GM19043 (cell line): ENCODE measurements at regions not wholly inside any gene's neighbourhood (a gene's known extent, or its start where the extent isn't known, plus 50 kb on each side); places are given as distances from the start of the nearest gene placed in this dataset.

Experiments used
- ATAC-seq: cut with Tn5 transposase; IDR thresholded peaks from one replicate; pipeline ENCODE4 v1.9.1; 2021; ENCODE audit warnings: low read depth; ENCODE audit not compliant: unreplicated experiment

DNA sequence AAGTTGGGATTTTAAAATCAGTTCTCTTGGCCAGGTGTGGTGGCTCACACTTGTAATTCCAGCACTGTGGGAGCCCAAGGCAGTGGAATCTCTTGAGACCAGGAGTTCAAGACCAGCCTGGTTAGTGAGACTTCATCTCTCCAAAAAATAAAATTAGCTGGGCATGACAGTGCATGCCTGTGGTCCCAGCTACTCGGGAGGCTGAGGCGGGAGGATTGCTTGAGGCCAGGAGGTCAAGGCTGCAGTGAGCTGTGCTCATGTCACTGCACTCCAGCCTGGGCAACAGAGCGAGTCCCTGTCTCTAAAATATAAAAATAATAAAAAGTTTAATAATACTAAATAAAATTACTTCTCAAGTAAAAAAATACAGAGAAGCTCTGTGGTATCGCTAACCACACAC, 77.5 kb downstream of the FOXA2 start:
- ATAC-seq, result no peak

DNA sequence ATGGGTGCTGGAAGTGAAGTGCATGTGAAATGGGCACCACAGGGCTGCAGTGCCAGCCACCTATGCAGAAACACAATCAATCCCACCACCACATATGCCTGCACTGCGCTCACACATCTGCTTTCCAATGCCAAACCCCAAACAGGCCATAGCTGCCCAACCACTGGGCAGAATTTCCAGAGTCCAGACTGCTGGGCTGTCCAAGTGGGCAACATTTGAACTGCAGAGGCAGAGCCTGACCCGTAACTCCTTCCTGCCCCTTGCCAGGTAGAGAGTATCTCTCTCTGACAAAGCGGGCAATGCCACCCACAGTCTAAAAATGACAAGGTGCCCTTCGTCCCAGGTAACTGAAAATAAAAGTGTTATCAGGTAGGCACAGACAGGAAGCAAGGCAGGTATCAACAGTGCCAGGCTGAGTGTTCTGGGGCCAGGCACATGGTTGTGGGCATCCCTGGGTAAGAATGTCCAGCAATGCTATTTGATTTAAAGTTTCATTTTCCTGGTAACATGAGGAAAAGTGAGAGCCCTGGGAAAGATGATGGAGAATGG, 79.5 kb downstream of the FOXA2 start:
- no peak for ATAC-seq

DNA sequence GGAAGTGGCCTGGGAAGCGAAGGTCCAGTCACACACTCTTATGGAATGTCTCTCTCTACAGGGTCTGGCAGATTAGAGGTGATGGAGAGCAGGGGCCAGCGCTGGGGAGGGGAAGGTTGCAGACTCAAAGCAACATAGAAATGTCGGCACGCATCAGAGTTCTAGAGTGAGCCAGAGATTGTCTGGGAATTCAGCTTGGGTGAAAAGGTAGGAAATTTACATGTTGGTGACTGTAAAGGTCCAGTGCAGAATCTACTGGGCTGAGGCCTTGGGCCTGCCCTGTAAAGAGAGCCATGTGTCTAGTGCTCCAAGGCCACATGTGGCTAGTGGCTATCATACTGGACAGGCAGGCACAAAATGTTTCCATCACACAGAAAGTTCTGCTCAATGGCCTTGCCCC, 80.8 kb downstream of the FOXA2 start:
- ATAC-seq, result no peak

DNA sequence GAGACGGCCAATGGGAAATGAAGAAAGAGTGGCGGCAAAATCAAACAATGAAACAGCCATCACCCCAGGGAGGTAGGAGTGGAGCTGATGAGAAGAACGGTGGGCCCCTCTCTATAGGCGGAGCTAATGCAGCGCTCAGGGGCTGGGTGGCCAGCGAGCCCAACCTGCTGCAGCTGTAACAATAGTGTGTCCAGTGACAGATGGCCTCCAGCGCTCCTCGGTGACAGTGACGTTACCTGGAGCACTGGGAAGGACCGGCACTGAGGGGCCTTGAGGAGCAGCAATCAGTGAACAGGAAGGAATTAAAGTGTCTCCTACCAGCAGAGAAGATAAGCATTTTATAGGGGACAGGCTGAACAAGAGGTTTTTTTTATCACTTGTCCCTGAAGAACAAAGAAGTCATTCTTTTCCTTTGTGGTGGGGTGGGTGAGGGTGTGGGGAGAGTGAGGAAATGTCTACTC, 81.6 kb downstream of the FOXA2 start:
- ATAC-seq, result no peak

DNA sequence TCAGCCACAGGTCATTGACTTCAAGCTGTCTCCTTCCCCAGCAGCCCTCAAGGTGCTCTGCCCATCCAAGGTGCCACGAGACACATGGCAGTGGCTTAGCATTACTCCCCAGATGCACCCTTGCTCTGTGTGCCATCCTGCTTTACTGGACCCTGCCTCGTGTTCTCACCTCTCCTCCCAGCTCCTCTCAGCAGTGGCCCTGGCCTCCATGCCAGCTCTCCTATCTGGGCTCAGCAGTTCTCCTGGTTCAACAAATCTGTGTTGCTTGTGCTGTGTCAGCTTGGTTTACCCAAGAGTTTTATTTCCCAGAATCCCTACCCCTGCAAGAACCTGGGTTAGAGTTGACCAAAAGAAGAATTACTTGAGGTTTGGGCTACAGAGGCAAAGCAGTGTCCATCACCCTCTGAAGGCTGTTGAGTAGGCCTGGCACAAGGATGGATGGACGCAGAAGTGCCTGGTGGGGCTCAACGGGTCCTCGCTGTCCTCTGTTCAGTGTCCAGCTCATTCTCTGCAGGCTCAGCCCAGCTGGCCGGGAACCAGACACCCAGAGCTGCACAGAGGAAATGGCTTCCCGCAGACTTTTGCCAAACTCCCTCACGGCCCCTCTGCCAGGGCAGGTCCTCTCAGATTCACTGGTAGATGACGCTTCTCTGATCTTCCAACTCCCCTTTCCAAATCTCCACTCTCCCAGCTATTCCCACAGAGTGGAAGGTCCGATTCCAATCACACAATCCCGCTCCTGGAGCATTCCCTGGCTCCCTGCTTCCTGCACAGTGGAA, 82.6 kb downstream of the FOXA2 start:
- ATAC-seq, result no peak

DNA sequence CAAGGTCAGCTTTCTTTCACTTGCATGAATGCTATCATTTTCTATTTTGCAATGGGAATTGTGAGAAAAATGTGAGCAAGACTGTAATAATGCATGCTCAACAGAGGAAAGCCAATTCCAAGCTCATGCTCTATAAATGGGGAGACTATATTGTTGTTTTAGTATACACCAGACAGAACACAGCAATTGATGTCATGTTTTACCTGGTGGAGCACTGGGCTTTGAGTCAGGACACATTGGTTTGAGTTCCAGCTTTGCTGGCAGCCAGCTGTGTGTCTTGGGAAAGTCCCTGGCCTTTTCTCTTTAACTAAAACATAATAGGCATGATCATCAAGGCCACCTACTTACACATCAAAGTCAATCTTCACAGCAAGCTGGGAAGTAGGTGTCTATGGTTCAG, 83.3 kb downstream of the FOXA2 start:
- no peak for ATAC-seq

DNA sequence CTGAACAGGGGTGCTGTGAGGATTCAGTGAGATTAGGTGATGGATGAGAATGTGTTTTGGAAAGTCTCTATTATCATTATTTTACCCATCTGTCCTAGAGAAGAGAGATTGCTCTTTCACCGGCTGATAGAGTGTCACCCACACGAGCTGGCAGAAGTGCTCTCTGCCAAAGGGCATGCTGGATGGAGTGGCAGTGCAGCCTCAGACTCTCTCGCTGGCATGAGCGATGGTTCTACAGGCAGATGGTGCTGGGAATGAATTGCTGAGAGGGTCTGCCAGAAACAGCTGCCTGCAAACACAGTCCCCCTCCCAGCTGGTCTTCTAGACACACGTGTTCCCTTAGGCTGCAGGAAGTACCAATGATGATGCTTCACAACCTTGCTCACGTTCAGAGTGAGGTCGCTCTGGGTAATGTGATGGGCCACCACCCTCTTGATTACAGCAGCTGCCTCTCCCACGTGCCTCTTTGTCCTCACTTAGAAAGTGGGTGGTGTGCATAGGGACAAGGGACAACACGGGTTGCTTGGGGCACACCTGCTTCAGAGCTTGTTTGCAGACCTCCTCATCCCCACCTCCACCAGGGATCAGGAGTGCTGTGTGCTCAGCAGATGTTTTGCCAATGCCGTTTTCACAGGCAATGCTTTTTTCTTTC, 84.7 kb downstream of the FOXA2 start:
- no peak for ATAC-seq

DNA sequence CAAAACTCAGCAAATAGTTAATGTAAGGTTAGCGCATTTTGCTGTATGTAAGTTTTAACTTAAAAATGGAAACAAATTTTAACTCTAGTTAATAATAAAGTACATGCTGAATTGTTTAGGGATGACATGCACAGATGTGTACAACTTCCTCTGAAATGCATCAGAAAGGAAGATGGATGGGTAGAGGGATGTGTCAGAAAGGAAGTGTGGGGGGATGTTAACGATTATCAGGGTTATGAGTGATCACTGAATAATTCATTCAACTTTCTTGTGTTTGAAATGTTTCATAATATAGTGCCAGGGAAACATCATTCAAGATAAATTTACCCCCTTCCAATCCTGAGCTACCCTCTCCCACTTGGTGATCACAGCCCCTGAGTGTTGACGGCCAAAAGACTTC, 87.6 kb downstream of the FOXA2 start:
- no peak for ATAC-seq

DNA sequence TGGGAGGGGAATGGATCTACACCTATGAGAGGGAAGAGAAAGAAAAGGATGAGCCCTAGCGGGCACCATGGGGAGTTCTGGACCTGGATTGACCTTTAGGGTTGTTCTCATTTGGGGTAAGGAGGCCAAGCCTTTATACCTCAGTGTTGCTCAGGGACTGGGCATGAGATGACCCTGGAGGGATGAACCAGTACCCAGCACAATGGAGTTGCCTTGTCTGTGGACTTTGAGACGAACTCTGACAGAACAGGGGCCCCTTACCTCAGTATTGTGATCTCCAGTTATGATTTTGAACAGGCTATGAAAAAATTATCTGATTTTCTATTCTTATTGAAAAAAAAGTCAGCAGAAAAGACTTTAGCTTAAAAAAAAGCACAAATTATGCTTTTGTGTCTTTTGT, 88.6 kb downstream of the FOXA2 start:
- ATAC-seq, result no peak

DNA sequence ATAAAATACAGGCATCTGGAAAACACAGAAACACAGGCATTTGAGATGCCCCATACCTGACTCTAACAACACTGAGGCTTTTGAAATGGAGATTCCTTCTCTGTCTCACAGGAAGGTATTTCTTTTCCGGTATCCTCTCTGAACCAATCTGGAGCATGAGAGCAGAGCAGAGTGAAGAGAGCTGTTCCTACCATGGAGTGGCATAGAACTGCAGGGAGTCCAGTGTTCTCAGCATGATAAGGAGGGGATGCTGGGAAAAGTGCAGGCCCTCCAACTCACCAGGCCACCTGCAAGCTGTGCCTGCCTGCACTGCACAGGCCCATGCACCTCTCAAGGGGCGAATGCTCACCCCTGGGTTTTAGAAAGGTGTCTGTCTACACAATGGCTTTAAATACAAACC, 89.2 kb downstream of the FOXA2 start:
- ATAC-seq, result no peak

DNA sequence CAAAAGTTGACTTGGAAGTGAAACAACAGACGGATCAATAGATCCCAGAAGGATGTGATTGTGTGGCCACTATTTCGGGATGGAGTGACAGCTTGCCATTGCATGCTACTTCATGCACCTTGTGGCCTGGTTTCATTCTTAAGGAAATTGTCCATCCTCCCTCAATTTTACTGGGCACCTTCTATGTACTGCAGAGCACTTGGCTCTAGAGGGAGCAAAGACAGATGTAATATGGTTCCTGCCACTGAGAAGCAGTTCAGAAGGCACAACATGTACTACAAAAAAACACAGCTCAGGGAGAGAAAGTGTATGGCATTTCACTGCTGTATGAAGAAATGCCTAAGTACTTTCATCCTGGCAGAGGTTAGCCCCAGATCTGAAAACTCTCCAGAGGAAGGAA, 91.9 kb downstream of the FOXA2 start:
- no peak for ATAC-seq

DNA sequence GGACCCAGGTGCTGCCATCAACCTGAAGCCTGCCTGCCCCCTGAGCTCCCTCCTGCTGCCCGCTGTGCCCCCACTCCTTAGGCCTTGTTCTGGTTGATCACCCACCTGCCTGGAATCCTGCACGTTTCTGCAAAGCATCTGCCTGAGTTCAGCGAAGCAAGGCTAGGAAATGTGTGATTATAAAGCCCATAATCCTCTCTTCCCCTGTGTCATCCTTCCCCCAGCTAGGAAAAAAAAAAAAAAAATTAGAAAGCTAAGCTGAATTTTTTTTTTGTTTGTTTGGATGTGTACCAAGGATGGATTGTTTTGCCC, 93.2 kb downstream of the FOXA2 start:
- ATAC-seq, result no peak

DNA sequence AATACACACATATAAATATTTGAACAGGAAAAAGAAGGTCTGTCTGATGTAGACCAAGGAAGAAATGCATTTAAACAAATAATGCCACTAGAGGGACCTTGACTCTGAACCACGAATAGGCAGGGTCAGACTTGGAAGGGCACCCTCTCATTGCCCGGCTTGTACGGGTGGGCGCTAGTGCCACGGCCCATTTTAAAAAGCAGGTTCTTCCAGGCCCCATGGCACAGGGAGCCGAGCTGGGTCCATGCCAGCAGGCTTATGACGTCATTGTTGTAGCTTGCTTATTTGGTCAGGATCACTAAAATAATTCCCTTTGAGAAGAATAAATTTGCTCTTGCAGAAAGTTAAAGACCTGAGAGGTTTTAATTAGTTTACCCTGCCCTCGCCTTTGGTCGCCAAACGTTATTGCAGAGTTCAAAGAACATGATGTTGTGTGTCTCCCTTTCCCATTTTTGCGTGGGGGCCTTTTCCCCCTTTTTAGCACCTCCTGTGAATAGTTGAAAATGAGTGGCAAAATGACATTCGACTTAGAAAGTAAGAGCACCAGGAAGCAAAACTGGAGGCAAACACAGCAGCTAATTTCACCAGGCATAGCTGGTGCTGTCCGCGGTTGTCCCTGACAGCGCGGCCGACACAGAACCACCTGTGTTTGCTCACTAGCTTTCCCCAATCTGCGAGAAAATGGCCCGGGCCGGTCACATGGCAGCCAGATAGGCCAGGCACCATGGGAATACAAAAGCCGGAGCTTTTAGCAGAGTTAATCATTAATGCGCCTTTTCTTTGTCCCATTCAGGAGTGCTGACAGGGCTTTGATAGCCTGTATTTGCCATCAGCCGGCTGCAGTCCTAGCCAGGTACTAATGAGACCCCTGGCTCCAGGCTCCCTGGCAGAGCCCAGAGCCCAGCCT, 93.8 kb downstream of the FOXA2 start:
- no peak for ATAC-seq

DNA sequence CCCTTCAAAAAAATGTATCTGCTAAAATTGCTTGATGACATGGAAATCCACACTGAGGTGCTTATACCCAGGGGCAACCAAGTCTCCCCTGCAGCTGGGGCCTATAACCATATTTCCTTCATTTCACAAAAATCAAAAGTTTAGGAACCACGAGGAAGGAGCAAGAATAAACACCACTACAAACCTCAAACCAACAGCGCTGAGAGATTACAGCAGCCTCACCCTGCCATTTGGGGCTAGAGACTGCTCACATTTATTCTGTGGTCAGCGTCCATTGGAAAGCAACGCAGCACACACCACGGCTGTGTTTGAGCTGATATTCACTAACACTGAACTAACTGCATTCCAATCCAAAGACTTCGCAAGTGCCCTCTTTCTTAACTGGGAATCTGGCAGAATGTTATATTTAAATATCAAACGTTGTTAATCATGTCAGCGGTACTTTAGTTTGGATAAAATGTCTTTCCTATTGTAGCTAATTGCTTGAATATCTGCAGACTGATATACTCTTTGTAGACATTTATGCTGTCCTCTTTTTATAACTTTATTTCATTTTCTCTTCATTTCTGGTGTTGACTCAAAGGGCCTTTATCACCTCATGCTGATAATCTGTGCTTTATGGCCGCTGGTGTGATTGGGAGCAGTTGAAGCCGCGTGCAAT, 94.6 kb downstream of the FOXA2 start:
- ATAC-seq, result no peak

DNA sequence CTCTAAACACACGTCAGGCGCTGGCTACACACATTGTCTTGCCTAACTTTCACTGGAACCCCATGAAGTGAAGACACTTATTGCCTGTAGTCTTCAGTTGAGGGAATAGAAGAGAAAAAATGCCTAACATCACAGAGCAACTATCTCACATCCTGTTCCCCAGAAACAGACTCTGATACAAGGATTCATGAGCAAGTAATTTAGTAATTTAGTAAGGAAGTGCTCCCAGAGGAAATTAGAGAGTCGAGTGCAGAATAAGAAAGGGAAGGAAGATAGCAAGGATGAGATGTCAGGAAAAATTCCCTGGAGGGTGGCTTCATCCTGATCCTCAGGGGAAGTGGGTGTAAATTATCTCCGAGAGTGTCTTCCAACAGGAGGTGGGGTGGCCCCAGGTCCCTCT, 104.0 kb downstream of the FOXA2 start:
- no peak for ATAC-seq

DNA sequence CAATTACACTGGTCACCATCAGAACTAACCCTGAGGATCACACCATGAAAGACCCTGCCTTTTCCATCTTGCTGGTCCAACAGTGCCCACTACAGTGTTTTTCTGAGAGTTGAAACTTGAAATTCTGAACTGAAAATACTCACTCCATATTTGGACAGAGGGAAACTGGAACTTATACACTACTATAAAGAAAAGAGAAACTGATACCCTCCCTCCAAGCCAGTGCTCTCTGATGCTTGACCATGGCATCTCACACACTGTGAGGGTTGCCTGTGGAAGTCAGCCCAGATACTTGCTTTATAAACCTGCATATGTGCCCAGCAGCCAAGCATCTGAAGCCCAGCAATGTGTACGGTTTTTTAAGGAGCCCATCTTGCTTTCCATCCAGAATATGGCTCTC, 108.7 kb downstream of the FOXA2 start:
- no peak for ATAC-seq

DNA sequence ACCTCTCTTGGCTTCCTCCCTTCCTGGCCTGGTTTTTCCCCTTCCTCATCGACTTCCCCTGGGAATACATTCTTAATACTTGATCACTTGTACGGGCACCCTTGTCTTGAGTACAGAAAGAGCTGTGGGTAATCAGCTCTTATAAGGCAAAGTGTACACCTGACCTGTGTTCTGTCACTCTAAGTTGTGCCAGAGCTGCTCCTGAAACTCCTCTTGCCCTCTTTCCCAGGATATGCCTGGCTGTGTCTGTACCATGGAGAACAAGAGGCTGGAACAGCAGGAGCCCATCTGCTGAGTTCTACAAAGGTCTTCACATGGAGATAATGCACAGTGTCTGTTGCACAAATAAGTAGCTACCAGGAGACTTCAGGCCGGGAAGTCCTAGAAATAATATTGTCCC, 110.1 kb downstream of the FOXA2 start:
- ATAC-seq, result no peak

DNA sequence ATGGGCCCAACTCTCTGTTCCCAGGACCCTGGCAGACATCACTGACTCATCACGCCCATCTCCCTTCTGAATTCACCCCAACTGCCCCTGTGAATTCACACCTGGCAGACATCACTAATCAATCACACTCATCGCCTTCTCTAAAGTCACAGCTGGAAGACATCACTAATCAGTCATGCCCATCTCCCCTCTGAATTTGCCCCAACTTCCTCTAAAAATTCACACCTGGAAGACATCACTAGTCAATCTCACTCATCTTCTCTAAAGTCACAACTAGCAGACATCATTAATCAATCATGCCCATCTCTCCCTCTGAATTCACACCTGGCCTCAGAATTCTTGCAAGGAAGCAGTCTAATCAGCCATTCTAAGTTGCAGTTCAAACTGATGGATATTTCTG, 111.1 kb downstream of the FOXA2 start:
- ATAC-seq, result no peak

DNA sequence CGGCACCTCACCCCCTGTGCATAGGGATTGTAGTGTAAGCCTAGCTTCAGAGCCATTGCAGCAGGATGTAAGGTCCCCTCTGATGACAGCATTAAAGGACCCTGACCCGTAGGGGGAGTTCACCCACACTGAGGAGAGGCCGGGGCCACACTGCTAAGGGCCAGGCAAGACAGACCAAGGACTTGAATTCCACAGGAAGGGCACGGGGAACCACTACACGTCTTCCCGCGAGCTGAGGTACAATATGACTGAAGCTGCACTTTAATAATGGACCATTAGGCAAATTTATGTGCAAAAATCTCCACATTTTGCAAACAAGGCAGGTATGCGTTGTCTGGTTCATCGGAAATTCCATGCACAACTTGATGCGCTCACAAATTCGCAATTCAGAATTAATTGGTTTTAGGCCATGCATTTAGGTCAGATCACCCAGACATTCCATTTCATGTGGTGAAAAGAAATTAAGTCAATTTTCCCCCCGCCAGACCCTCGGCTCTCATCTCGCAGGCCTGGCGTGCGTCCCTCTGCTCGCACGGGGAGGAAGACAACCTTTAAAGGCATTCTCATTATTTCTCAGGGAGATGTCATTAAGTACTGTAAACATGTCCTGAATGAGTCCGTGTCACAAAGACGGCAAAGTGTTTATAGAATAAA, 111.8 kb downstream of the FOXA2 start:
- no peak for ATAC-seq

DNA sequence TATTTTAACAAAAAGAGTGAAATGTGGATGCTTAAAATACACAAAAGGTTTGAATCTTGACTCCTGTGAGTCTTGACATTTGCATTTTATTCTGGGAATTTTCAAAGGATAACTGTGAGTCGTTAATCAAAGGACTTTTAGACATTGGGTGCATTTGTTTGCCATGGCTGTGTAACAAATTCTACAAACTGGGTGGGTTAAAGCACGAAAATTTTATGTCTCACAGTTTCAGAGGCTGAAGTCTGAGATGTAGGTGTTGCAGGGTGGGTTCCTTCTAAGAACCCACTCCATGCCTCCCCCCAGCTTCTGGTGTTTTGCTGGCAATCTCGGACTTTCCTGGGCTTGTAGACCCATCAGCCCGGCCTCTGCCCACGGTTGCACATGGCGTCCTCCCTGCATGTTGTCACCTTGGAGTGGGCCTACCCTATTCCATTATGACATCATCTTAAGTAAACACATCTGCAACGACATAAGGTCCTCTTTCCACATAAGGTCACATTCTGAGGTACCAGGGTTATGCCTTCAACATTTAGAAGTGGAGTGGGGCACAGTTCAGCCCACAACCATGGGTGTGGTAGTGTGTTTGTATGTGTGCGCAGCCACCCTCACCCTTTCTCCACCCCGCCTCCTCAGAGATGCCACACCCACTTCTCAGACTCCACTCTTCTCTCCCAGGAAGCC, 113.1 kb downstream of the FOXA2 start:
- no peak for ATAC-seq
